Kidney (tissue), 13 donors: ENCODE measurements at regions not wholly inside any gene's neighbourhood (a gene's known extent, or its start where the extent isn't known, plus 50 kb on each side); places are given as distances from the start of the nearest gene placed in this dataset.

Source experiments
- DNase-seq, 5 donors: peaks; one replicate each; pipeline ENCODE4 v3.0.0-alpha.2; 2013 to 2020
- FAIRE-seq: peaks from 2 replicates; lab custom pipeline; 2012; peaks lifted over from hg19 to GRCh38; lab: Jason Lieb, UNC
- H3K27ac ChIP-seq, 2 donors: one replicate each; pipeline ENCODE4 v1.7.0; 2013; ENCODE audit warnings: low read depth in 2 of 2, low read length in 2 of 2, inconsistent platforms in 1 of 2
- H3K27me3 ChIP-seq: one replicate; pipeline ENCODE4 v1.7.1; 2013; ENCODE audit warnings: low read length, inconsistent platforms; ENCODE audit not compliant: control insufficient read depth, insufficient read depth
- H3K36me3 ChIP-seq, 3 donors: one replicate each; pipeline versions ENCODE4 v1.7.0 to v1.7.1; 2013; ENCODE audit warnings: low read length in 3 of 3, control low read depth in 1 of 3, inconsistent platforms in 1 of 3; ENCODE audit not compliant: insufficient read depth in 3 of 3, control insufficient read depth in 2 of 3
- H3K4me1 ChIP-seq, 3 donors: one replicate each; pipeline versions ENCODE4 v1.7.0 to v1.7.1; 2013; ENCODE audit warnings: low read length in 3 of 3, inconsistent platforms in 1 of 3, low read depth in 1 of 3; ENCODE audit not compliant: control insufficient read depth in 2 of 3, insufficient read depth in 2 of 3
- H3K4me3 ChIP-seq, 3 donors: one replicate each; pipeline versions ENCODE4 v1.7.0 to v1.8.1; 2013; ENCODE audit warnings: low read length in 3 of 3, control low read depth in 1 of 3, inconsistent platforms in 1 of 3
- H3K9ac ChIP-seq, 3 donors: one replicate each; pipeline versions ENCODE4 v1.7.0 to v1.7.1; 2013; ENCODE audit warnings: low read length in 3 of 3, control low read depth in 1 of 3, inconsistent platforms in 1 of 3
- H3K9me3 ChIP-seq, 3 donors: one replicate each; pipeline versions ENCODE4 v1.7.0 to v1.7.1; 2013; ENCODE audit warnings: low read length in 3 of 3, control low read depth in 1 of 3, inconsistent platforms in 1 of 3; ENCODE audit not compliant: control insufficient read depth in 2 of 3, insufficient read depth in 1 of 3
- CTCF ChIP-seq: IDR thresholded peaks from 3 replicates; pipeline ENCODE4 v1.5.1; 2012; ENCODE audit warnings: mild to moderate bottlenecking, moderate library complexity, borderline replicate concordance; ENCODE audit not compliant: insufficient read depth; ENCODE audit errors: extremely low read depth
- intact Hi-C: fragments of 100-400 bp; cut with DNase I; formaldehyde crosslinking; loops from one replicate; pipeline ENCODE4 v1.11.1; 2022
- donor health status: control.
- donor health status: control.
- donor health status: control.
- donor health status: control.
- donor health status: control.
- donor health status: DM: yes; HTN: yes; CAD: no.
- donor health status: Normal renal cell carcinoma (clear cell type).

- Histone ChIP-seq H3K27me3 (no peaks in the 10 kb centered on the region), H3K9me3 (peaks cover 0 to 1% (median 0%) of the 10 kb centered on the region in 3 donors), H3K36me3 (no peaks in the 10 kb centered on the region), H3K4me3 (no peak overlapping the region), H3K4me1 (no peaks in the 10 kb centered on the region), H3K9ac (no peak overlapping the region), H3K27ac (no peak overlapping the region)
- intact Hi-C loops = no loop called here
- DNase-seq (no peak), FAIRE-seq (no peak)
- TF ChIP-seq CTCF = no peak
Observed at GRCh38 chr3:94423578-94423977, 360.7 kb downstream of the NSUN3 start.

DNA sequence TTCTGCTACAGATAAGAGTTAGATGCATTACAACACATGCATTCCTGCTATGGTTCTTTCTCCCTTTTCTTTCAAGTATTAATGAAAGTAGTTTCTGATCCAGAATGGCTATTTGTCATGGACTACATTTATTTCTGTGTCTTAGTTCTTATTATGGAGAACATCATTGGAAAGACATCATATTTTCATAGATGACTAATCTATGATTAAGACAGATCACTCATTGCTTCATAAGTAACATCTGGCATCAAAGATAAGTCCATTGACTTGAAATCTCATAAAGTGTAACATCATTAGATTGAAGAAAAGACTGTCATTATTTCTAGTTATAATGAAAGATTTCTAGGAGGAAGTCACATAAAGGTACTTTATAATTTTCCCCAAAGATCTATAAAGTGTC lies 366.7 kb downstream of the NSUN3 start:
- TF ChIP-seq CTCF = no peak
- Histone ChIP-seq H3K9me3 (no peaks in the 10 kb centered on the region), H3K27me3 (no peaks in the 10 kb centered on the region), H3K4me3 (no peak overlapping the region), H3K9ac (no peak overlapping the region), H3K36me3 (no peaks in the 10 kb centered on the region), H3K27ac (no peak overlapping the region), H3K4me1 (no peaks in the 10 kb centered on the region)
- intact Hi-C loops = no loop called here
- no peak for DNase-seq
- no peak for FAIRE-seq

DNA sequence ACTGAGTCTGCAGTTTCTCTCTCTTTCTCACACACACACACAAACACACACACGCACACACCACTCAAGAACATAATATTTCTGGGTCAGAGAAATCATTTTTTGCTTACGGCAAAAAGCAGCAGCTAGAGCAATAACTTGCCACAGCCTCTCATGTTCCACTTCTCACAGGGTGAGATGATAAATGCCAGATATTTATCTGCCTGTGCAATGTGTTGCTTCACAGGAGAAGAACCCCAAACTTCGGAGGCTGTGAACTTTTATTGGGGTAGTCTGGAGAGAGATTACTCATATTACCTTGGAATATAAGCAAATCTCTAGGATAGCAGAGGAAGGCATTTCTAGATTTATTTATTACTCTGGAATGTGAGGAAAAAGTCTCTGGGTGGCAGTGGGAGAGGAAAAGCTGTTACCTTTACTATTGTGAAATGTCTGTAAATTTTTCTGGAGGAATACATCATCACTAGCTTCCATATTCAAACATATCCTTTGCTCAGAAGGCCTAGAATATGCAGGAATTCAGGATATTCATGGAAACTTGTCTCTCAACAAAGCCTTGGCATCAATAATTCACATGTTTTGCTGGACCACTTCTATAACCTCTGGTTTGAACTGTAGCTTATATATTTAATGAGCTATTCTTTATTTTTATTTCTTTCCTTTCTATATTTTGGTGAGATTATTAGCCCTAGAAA lies 369.2 kb downstream of the NSUN3 start:
- Histone ChIP-seq H3K4me3 (no peak overlapping the region), H3K27ac (no peak overlapping the region), H3K9ac (no peak overlapping the region), H3K27me3 (no peaks in the 10 kb centered on the region), H3K9me3 (no peaks in the 10 kb centered on the region), H3K4me1 (no peaks in the 10 kb centered on the region), H3K36me3 (no peaks in the 10 kb centered on the region)
- no peak for DNase-seq
- FAIRE-seq = no peak
- no peak for TF ChIP-seq CTCF
- intact Hi-C loops = no loop called here

DNA sequence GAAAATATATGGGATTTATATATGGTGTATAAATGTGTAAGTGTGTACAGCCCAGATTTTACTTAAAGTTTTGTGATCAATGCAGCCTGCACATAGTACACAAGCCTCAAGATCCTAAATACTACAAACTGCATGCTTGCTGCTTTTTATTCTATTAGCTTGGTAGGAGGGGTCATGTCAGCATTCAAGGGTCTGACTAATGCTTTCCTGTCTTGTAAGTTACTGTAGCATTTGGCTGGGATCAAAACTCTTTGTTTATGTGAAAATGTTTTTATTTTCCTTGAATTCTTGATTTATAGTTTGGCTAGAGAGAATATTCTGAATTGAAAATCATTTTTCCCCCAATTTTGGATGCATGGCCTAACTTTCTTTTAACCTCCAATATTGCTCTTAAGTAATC lies 370.9 kb downstream of the NSUN3 start:
- no peak for TF ChIP-seq CTCF
- no peak overlapping the region for H3K9ac ChIP-seq
- H3K4me3 ChIP-seq = no peak overlapping the region
- no peak overlapping the region for H3K27ac ChIP-seq
- intact Hi-C loops = no loop called here
- FAIRE-seq (no peak), DNase-seq (peak in 2 of 5 donors; percentile 13 to 46)
- H3K9me3 ChIP-seq = no peaks in the 10 kb centered on the region
- H3K36me3 ChIP-seq = no peaks in the 10 kb centered on the region
- no peaks in the 10 kb centered on the region for H3K4me1 ChIP-seq
- H3K27me3 ChIP-seq = no peaks in the 10 kb centered on the region
